K562 (cell line): ENCODE measurements at regions not wholly inside any gene's neighbourhood (a gene's known extent, or its start where the extent isn't known, plus 50 kb on each side); places are given as distances from the start of the nearest gene placed in this dataset.

Experiments
- ATF2 ChIP-seq: sonication (generic); formaldehyde crosslinking; IDR thresholded peaks from 2 replicates; pipeline ENCODE4 v1.8.1; 2022; ENCODE audit warnings: missing genetic modification reagents
- CBX2 ChIP-seq: fragments of 200-600 bp; sonication (generic); IDR thresholded peaks from one replicate; pipeline ENCODE4 v1.6.1; 2012; ENCODE audit warnings: mild to moderate bottlenecking, low read length, inconsistent platforms; ENCODE audit not compliant: insufficient read depth, poor library complexity, severe bottlenecking
- CEBPB ChIP-seq: fragments of 450-650 bp; IDR thresholded peaks from 2 replicates; pipeline ENCODE4 v1.6.1; 2016; ENCODE audit warnings: missing genetic modification characterization, missing compliant biosample characterization
- E2F3 ChIP-seq: fragments of 250-450 bp; sonication (Bioruptor Pico); IDR thresholded peaks from 2 replicates; pipeline ENCODE4 v1.4.0; 2020; ENCODE audit warnings: mild to moderate bottlenecking
- ETS2 ChIP-seq: IDR thresholded peaks from 2 replicates; pipeline ENCODE4 v1.6.1; 2016; ENCODE audit warnings: borderline replicate concordance, missing genetic modification characterization, mild to moderate bottlenecking, moderate library complexity, missing compliant biosample characterization; ENCODE audit not compliant: poor library complexity, severe bottlenecking
- HINFP ChIP-seq: fragments of 450-650 bp; conservative IDR thresholded peaks from 2 replicates; pipeline ENCODE4 v1.6.1; 2016; ENCODE audit warnings: missing genetic modification characterization, low read depth, mild to moderate bottlenecking, control low read depth, missing compliant biosample characterization
- HIVEP1 ChIP-seq: fragments of 250-450 bp; sonication (Bioruptor Pico); IDR thresholded peaks from 2 replicates; pipeline ENCODE4 v1.4.0; 2020; ENCODE audit warnings: mild to moderate bottlenecking
- HMGN3 ChIP-seq: IDR thresholded peaks from 2 replicates; pipeline ENCODE4 v1.6.1; 2011; ENCODE audit warnings: borderline replicate concordance, low read depth, mild to moderate bottlenecking, mixed read lengths, low read length; ENCODE audit not compliant: insufficient read length; ENCODE audit errors: extremely low read depth
- ILF3 ChIP-seq: fragments of 450-650 bp; IDR thresholded peaks from 2 replicates; pipeline ENCODE4 v1.6.1; 2018; ENCODE audit warnings: antibody characterized with exemption, mild to moderate bottlenecking, moderate library complexity, borderline replicate concordance
- KLF10 ChIP-seq: fragments of 250-450 bp; sonication (Bioruptor Pico); IDR thresholded peaks from 2 replicates; pipeline ENCODE4 v1.6.1; 2021; ENCODE audit warnings: matching md5 sums
- KLF16 ChIP-seq: IDR thresholded peaks from 2 replicates; pipeline ENCODE4 v1.6.1; 2016; ENCODE audit warnings: antibody characterized with exemption
- LARP7 ChIP-seq: fragments of 450-650 bp; IDR thresholded peaks from 2 replicates; pipeline ENCODE4 v1.6.1; 2016
- NFE2 ChIP-seq: IDR thresholded peaks from 2 replicates; pipeline ENCODE4 v1.6.1; 2014; ENCODE audit warnings: antibody characterized with exemption, low read depth
- NR4A1 ChIP-seq, 2 experiments: fragments of 250-450 bp in 1 of 2; fragments of 450-650 bp in 1 of 2; sonication (Bioruptor Pico) in 1 of 2; IDR thresholded peaks; 2 replicates each; pipeline versions ENCODE4 v1.4.0 to v1.6.1; 2016 to 2020; ENCODE audit warnings: mild to moderate bottlenecking in 2 of 2, missing compliant biosample characterization in 1 of 2, missing genetic modification characterization in 1 of 2, moderate library complexity in 1 of 2
- NRF1 ChIP-seq, 2 experiments: fragments of 450-650 bp; IDR thresholded peaks in 1 of 2; conservative IDR thresholded peaks in 1 of 2; 2 replicates each; pipeline ENCODE4 v1.6.1; 2014; ENCODE audit warnings: mild to moderate bottlenecking in 2 of 2
- OTX1 ChIP-seq: fragments of 450-650 bp; formaldehyde crosslinking; IDR thresholded peaks from 2 replicates; pipeline ENCODE4 v1.4.0; 2022; ENCODE audit warnings: mild to moderate bottlenecking
- PYGO2 ChIP-seq: fragments of 450-650 bp; IDR thresholded peaks from 2 replicates; pipeline ENCODE4 v1.6.1; 2016; ENCODE audit warnings: mild to moderate bottlenecking, missing genetic modification characterization, moderate library complexity, missing compliant biosample characterization
- SNRNP70 ChIP-seq: fragments of 200-400 bp; formaldehyde crosslinking; optimal IDR thresholded peaks from 2 replicates; pipeline ENCODE3; 2017; ENCODE audit warnings: low read depth, low read length
- SREBF1 ChIP-seq: fragments of 150-350 bp; IDR thresholded peaks from 2 replicates; pipeline ENCODE4 v1.6.1; 2014; ENCODE audit warnings: antibody characterized with exemption, low read depth, low read length, borderline replicate concordance
- USF1 ChIP-seq: sonication (generic); formaldehyde crosslinking; IDR thresholded peaks from 2 replicates; pipeline ENCODE4 v1.9.0; 2022; ENCODE audit warnings: mild to moderate bottlenecking, missing genetic modification reagents
- XRCC4 ChIP-seq: IDR thresholded peaks from one replicate; pipeline ENCODE4 v1.6.1; 2011; ENCODE audit not compliant: insufficient read depth, insufficient read length; ENCODE audit errors: extremely low read depth
- ZNF217 ChIP-seq: sonication (generic); formaldehyde crosslinking; IDR thresholded peaks from 2 replicates; pipeline ENCODE4 v1.8.0; 2022; ENCODE audit warnings: mild to moderate bottlenecking, missing genetic modification reagents
- ZNF239 ChIP-seq: fragments of 250-450 bp; sonication (Bioruptor Pico); IDR thresholded peaks from 2 replicates; pipeline ENCODE4 v1.4.0; 2020; ENCODE audit warnings: mild to moderate bottlenecking
- ZNF274 ChIP-seq: IDR thresholded peaks from 2 replicates; pipeline ENCODE4 v1.6.1; 2011; ENCODE audit warnings: low read depth, mild to moderate bottlenecking, low read length, moderate library complexity, borderline replicate concordance
- ZNF311 ChIP-seq: fragments of 250-450 bp; sonication (Bioruptor Pico); IDR thresholded peaks from 2 replicates; pipeline ENCODE4 v1.4.0; 2020; ENCODE audit warnings: mild to moderate bottlenecking, moderate library complexity
- ZNF589 ChIP-seq: fragments of 200-800 bp; sonication (Bioruptor generic); IDR thresholded peaks from 2 replicates; pipeline ENCODE4 v1.6.1; 2016; ENCODE audit warnings: low read depth, missing genetic modification characterization, missing compliant biosample characterization
- ZNF778 ChIP-seq: fragments of 450-650 bp; formaldehyde crosslinking; IDR thresholded peaks from 2 replicates; pipeline ENCODE4 v1.4.0; 2020; ENCODE audit warnings: mild to moderate bottlenecking, moderate library complexity

- TF ChIP-seq HINFP (tag) (no peak), ZNF274 (no peak), LARP7 (no peak), KLF16 (peak; percentile 48; the same call in 1 of the 2 replicates), ATF2 (no peak), NR4A1 (CRISPR knock-in tag; IDR thresholded peaks at IDR 0.05) (no peak), NR4A1 (tag; IDR thresholded peaks at IDR 0.05) (no peak), NRF1 (conservative IDR thresholded peaks at IDR 0.05 in 1 of 2, IDR thresholded peaks at IDR 0.05 in 1 of 2) (peak in 1 of 2 experiments; percentile 30; a peak in 1 of 4 replicates), ZNF217 (CRISPR knock-in tag) (no peak), ETS2 (tag) (no peak), SREBF1 (no peak), ZNF589 (CRISPR knock-in tag) (peak; percentile 89), ZNF778 (CRISPR knock-in tag) (no peak), CEBPB (tag) (peak; percentile 71), NFE2 (0 out of 2 replicates have a peak, but pooled peaks have one; percentile 6), XRCC4 (no peak), E2F3 (CRISPR knock-in tag) (0 out of 2 replicates have a peak, but pooled peaks have one; percentile 45), OTX1 (CRISPR knock-in tag) (0 out of 2 replicates have a peak, but pooled peaks have one; percentile 22), ILF3 (no peak), HMGN3 (no peak), ZNF311 (CRISPR knock-in tag) (no peak), CBX2 (no peak), SNRNP70 (no peak), PYGO2 (tag) (no peak), KLF10 (no peak), USF1 (CRISPR knock-in tag) (no peak), HIVEP1 (CRISPR knock-in tag) (0 out of 2 replicates have a peak, but pooled peaks have one; percentile 11), ZNF239 (peak; percentile 21; the same call in 1 of the 2 replicates)
Measured at GRCh38 chr3:155026999-155027591, 53.0 kb upstream of the MME start (continued).
